Esophagus muscularis mucosa (tissue), 4 donors: ENCODE measurements at regions not wholly inside any gene's neighbourhood (a gene's known extent, or its start where the extent isn't known, plus 50 kb on each side); places are given as distances from the start of the nearest gene placed in this dataset.

Source experiments
- EP300 ChIP-seq: sonication (generic); formaldehyde crosslinking; IDR thresholded peaks from one replicate; pipeline ENCODE4 v1.6.1; 2017; ENCODE audit warnings: antibody characterized with exemption
- POLR2A ChIP-seq: fragments of 450-650 bp; IDR thresholded peaks from one replicate; pipeline ENCODE4 v1.6.1; 2017; ENCODE audit warnings: antibody characterized with exemption, moderate library complexity, mild to moderate bottlenecking, low read depth
- TF ChIP-seq, protein P1 (sequence below), 3 experiments: fragments of 200-600 bp in 2 of 3; fragments of 450-650 bp in 1 of 3; sonication (generic) in 2 of 3; IDR thresholded peaks; one replicate each; pipeline ENCODE4 v1.5.1; 2017 to 2019; ENCODE audit warnings: antibody characterized with exemption in 3 of 3, mild to moderate bottlenecking in 2 of 3, moderate library complexity in 1 of 3

DNA sequence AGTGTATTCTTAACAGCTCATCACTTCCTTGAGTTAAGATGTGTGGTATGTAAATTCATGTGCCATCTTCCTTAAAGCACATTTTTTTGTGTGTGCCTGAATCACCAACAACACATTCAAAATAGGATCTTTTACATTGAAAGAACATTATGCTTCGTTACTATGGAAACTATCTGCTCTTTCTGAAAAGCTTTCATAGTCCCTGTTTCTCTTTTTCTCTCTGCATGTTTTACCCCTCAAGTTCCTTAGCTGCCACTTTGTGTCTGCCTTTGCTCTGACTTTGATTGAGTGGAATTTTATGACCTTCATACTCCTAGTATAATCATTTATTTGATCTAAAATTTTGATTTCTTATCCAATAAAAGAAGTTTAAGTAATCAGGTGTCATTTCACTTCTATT is 880.3 kb upstream of the FOXG1 start:
- TF ChIP-seq, protein P1, sequence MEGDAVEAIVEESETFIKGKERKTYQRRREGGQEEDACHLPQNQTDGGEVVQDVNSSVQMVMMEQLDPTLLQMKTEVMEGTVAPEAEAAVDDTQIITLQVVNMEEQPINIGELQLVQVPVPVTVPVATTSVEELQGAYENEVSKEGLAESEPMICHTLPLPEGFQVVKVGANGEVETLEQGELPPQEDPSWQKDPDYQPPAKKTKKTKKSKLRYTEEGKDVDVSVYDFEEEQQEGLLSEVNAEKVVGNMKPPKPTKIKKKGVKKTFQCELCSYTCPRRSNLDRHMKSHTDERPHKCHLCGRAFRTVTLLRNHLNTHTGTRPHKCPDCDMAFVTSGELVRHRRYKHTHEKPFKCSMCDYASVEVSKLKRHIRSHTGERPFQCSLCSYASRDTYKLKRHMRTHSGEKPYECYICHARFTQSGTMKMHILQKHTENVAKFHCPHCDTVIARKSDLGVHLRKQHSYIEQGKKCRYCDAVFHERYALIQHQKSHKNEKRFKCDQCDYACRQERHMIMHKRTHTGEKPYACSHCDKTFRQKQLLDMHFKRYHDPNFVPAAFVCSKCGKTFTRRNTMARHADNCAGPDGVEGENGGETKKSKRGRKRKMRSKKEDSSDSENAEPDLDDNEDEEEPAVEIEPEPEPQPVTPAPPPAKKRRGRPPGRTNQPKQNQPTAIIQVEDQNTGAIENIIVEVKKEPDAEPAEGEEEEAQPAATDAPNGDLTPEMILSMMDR (IDR thresholded peaks at IDR 0.05): no peak
- TF ChIP-seq EP300 (no peak), POLR2A (no peak)
